NAMALWA (cell line): ENCODE measurements at regions not wholly inside any gene's neighbourhood (a gene's known extent, or its start where the extent isn't known, plus 50 kb on each side); places are given as distances from the start of the nearest gene placed in this dataset.

ENCODE experiments used
- DNase-seq: peaks from one replicate; pipeline ENCODE4 v3.0.0-alpha.2; 2015; ENCODE audit warnings: low spot score

DNA sequence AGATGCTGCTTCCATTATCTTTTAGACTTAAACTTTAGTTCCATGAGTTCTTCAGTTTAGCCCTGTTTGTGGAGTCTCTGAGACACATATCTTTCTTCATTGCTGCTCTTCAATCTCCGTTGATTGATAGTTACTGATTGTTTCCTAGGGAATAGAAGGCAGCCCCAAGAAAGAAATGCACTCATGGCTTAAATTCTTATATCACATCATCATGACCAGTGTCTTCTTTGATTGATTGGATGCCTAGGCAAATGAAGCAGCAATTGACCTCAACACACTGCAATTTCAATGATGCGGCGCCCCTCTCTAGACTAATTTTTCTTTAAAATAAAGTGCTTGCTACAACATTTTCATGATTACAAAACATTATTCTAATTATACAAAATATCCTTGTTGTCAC, 576.5 kb upstream of the VSTM2A start:
- no peak for DNase-seq

DNA sequence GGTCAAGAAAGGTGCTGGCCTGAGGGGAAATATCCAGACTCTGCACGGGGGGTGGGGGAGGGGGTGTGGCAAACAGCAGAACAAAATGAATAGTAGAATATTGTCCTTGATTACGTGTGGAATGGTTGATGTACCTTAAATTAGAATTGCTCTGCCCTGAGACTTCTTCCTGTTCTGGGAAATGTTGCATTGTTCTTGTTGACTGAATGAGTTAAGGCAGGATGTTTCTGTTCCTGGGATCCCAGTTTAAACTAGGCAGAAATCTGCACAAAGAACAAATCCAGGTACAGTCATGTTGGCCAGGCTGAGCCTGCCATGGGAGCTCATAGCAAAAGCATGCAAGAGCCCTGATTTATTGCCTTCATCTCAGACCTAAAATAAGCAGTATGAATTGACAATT, 558.7 kb upstream of the VSTM2A start:
- no peak for DNase-seq

DNA sequence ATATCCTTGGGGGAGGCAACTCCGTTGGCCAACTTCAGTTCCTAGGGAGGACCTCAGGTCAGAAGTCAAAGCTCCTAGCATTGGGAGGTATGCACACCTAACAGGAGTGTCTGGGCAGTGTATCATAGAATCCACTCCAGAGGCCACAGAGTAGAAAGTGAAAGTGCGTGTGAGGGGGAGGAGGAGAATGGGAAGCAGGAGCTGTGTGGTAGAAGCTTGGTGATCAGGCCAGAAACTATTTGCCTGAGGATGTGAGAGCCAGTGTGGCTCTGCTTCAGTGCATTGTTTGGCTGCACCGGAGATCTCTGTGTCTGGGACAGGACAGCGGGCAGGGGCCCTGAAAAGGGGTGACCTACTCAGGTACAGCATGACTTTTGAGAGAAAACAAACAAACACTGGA, 557.4 kb upstream of the VSTM2A start:
- DNase-seq: no peak

DNA sequence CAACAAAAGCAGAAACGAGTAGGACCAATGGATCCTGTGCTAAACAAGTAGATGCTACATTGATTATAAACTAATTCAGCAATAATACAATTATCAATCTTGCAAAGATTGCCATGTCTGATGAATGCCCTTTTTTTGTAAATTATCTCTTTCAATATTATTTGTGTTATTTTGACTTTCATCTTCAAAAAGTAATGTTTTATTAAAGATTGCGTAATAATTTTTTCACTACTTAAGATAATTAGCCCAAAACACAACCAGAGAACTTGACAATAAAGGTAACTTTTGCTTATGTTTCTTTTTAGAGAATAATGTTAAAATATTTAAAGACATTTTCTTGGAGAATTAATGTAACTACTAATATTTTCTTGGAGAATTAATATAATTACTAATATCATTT, 553.8 kb upstream of the VSTM2A start:
- no peak for DNase-seq

DNA sequence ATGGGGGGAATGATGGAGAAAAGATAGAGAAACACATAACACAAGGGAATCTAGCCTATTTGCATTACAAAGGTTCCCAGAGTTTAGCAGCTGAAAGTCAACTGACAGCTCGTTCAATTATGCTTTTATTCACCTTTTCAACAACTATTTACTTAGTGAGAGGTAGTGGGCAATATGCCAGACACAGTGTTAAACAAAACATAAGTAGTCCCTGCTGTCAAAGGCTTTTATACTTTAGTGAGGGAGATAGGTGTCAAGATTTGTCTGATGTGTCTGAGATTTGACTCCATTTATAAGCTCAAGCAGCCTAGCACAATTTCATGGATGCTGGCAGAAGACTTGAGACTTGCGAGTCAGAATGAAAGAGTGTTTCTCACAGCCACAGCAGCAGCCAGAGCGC, 549.0 kb upstream of the VSTM2A start:
- no peak for DNase-seq

DNA sequence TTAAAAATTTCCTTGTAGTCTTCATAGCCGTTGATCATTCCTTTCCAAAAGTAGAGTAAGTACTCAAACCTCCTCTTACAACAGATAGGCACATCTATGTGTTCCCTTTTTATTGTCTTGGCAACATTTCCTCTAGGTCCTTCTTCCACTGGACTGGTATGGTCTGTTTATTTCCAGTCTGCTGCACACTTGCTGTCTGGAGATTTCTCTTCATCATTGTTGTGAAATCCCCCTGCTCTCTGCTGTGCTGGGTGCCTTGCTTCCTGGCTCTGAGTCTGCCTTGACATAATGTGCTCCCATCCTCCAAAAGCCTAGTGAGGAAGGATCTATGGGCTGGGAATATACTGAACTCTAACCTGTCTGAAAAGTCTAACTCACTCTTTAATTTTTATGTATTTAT, 545.3 kb upstream of the VSTM2A start:
- no peak for DNase-seq

DNA sequence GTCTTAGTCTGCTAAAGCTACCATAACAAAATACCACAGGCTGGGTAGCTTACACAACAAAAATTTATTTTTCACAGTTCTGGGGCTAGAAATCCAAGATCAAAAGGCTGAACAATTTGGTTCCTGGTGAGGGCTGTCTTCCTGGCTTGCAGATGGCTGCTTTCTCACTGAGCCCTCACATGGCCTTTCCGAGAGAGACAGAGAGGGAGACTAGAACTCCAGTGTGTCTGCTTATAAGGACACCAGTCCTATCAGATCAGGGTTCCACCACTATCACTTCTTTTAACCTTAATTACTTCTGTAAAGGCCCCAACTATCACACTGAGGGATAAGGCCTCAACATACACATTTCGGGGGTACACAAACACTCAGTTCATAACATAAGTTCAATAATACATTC, 527.4 kb upstream of the VSTM2A start:
- DNase-seq: no peak

DNA sequence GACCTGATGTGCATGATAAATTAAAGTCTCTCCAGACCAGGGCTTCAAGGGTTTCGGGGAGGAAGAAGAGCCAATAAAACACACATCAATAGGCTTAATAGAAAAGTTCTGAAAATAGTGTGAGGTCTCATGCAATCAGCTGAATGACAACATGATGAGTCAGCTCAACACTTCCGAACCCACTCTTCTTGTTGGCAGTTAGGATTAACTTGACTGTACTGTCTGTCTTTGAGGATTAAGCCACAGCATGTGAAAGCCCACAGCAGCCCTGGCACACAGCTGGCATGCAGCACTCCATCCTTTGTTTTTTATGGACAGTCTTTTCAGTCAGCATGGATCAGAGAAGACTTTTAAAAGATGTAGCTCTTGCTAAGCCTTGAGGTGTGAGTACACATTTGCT, 526.9 kb upstream of the VSTM2A start:
- no peak for DNase-seq

DNA sequence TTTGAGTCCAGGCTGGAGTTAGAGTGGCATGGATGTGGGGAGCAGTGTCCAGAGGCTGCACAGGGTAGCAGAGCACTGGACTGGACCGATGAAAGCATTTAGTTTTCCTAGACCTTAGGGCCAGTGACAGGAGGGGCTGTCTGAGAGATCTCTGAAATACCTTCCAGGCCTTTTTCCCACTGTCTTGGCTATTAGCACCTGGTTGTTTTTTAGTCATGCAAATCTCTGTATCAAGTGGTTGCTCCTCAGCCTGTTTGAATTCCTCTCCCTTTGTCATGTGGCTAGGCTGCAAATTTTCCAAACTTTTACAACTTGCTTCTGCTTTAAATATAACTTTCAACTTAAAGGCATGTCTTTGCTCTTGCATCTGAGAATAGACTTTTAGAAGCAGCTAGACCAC, 504.3 kb upstream of the VSTM2A start:
- DNase-seq: no peak

DNA sequence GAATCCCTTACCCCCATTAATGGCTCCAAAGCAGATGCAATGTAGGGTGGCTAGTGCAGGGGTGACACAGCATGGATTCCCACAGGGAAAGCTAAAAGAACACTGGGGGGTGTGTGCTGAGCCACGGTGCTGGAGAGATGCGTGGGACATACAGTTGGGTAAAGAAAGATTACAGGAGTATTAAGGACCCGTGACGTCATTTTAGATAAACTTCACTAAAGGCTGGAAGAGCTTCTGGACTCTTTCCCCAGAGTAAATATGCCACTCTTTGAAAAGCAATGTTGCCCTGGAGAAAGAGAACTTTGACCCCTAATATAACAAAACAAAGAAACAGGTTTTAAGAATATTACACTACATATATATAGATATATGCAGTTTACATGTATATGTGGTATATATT, 481.5 kb upstream of the VSTM2A start:
- DNase-seq: no peak

DNA sequence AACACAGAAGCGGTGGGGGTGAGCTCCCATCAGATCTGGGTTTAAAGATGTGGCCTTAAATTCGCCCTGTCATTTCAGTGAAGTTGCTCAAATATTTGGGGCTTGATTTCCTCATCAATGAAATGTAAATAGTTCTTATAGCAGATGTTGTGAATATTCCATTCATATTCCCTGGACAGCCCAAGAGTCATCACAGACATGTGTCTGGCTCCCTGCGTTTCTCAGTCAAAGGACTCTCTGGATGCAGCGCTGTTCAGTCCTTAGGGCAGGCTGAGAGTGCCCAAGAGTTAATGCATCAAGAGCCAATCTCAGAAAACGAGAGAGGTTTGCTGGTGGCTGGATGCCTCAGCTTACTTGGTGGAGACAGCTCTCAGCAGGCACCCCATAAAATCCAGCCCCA, 475.5 kb upstream of the VSTM2A start:
- DNase-seq: no peak

DNA sequence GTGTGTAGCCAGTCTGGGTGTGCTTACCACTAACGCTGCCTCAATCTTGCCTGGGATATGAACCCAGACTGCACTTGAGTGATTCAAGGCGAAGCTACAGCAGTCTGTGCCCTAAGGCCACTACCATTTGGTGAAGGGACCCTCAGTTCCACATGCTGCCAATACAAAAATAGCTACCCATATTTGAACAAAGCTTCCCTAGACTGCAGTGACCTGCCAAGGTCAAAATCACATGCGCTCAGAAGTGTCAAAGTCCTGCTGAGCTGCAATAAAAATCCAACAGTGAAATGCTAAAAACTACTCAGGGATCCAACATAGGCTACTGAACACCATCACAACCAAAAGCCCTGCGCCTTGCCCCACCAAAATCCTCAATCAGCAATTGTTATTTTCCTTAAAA, 472.3 kb upstream of the VSTM2A start:
- DNase-seq: no peak

DNA sequence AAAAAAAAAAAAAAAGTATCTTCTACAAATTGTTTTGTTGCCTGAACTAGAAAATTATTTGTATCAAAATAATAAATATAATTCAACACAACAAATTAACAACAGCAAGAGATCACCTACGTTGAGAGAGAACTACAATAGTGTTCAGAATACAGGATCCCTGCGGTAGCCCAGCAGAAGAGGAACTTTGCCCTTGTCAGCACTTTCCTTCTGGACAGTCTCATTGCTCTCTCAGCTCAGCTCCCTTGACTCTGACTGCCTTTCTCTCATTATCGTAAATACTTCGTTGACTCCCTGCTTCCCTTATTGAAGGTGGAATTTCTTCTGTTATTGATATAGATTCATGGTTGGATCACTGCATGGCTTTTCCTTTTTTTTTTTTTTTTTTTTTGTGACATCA, 469.5 kb upstream of the VSTM2A start:
- no peak for DNase-seq

DNA sequence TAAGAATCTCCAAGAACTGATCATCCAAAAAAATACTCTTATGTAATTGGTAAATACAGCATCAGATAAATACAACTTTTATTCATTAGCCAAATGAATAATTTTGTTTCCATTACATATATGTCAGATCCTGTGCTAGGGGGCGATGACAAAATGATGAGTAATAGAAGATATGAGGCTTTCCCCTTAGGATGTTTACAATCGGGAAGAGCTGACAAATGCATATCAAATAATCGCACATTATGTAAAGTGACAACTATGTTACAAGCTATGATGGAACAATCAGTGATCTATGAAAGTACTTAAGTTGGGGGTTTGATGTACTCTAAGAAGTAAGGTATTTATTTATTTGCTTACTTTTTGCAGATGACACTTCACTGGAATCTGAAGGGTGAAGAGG, 465.6 kb upstream of the VSTM2A start:
- no peak for DNase-seq

DNA sequence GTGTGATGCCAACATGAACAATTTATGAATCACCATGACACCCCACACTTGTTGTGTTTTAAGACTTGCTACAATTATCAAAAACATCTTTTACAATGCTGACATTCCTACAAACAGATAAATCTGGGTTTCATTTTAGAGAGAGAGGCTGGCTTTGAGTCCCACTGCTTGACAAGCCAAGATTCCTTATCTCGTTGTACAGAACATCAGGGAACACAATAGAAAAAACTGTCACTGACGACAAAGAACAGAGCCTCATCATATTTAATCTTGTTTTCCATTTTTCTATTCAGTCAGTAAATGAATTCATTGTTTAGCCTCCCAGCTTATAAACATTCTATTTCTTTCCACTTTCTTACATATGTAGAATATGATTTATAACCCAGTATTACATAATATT, 461.6 kb upstream of the VSTM2A start:
- no peak for DNase-seq

DNA sequence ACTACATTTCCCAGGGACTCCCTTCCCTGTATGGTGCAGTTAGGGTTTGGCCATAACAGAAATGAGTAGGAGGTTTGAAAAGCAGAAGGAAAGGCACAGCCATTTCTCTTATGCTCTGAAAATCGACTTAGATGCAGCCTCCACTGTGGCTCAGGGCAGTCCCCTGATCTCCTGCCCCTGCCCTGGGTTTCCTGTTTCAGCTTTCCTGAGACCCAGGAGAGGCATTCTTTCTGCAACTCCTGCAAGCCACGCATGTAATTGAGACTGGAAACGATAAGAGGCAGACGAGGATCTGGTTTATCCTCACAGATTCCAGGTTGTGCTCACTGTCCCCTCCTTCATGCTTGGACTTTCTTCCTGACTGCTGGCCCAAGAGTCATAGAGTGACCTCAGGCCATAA, 461.2 kb upstream of the VSTM2A start:
- DNase-seq: no peak

DNA sequence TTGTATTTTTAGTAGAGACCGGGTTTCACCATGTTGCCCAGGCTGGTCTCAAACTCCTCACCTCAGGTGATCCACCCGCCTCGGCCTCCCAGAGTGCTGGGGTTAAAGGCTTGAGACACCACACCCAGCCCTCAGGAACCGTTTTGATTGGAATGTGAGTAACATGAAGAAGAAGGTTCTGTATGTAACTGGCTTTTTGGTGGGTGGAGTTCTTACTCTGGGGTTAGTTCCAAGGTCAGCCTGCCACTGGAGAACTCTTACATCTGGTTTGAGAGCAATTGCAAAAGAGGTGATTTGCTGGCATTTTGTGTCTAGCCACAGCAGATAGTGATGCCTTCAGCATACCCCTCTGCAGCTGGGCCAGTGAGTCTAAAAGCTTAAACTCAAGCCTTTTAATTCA, 457.8 kb upstream of the VSTM2A start:
- DNase-seq: no peak

DNA sequence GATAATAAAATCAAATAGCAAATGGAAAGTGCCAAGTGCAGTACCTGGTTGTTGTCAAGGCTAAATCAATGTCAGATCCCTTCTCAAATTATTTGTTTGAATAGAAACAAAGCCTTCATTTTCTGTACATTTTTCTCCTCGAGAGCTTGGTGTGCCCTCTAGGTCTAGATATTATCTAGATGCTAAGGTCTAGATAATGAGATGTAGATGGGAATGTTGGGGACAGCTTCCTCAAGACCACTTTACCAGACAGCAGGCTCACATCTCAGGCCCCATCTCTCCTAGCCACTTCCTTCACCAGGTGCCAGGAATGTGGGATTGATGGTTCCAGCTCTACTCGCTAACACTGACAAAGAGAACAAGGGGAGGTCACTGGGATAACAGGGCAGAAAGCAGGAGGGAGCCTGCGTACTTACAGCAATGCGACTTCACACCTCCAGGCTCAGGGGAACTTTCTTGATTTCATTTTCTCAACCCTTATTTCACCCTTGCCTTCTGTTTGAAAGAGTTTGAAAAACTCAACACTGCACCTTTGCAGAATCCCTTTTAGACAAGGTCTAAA, 451.4 kb upstream of the VSTM2A start:
- DNase-seq: no peak

DNA sequence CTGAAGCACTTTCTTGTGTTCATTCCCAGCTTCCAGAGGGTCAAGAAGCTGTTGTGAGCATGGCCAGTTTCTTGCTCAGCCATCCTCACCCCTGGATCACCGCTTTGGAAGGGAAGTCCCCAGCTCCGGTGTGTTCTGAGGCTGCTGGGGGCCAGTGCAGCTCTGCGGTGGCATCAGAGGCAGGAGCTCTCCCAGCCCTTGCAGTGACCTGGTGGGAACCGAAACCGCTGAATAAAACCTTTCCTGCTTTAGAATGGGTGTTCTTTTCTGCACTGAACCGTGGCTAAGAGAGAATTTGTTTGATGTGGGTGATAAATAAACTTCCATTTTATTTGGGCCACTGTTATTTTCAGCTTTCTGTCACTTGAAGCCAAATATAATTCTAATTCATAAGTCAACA, 450.9 kb upstream of the VSTM2A start:
- peak; percentile 41 for DNase-seq

DNA sequence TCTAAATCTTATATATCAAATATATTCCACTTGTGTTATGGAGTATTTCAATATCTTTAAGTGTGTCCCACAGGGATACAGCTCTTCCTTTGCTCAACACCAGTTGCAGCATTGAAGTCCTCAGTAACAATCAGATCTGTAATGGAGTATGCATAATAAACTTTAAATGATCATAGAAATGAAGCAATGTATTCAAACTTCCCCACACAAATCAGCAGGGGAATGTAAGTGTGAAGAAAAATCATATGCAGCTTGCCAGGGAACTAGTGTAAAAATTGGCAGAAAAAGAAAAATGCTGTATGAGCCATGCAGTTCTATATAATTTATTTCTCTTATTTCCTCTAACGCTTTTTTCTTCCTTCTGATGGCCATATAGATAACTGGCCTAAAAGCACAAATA, 444.3 kb upstream of the VSTM2A start:
- DNase-seq: no peak

DNA sequence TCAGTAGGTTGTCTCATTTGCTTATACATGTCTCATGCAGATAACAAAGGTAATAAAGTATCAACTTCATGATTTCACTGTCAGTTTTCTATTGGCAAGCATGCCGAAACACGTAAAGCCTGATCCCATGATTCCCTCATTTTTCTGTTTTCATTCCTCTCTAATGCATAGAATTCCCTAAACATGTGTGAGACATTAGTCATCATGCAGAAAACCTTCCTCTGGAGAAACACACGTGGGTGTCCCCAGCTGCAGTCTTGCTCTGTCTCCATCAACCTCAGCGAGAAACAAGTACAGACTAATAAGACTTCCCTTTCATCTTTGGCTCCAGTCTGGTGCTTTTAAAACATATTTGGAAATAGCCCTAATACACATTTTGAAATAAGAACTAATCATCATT, 432.7 kb upstream of the VSTM2A start:
- no peak for DNase-seq

DNA sequence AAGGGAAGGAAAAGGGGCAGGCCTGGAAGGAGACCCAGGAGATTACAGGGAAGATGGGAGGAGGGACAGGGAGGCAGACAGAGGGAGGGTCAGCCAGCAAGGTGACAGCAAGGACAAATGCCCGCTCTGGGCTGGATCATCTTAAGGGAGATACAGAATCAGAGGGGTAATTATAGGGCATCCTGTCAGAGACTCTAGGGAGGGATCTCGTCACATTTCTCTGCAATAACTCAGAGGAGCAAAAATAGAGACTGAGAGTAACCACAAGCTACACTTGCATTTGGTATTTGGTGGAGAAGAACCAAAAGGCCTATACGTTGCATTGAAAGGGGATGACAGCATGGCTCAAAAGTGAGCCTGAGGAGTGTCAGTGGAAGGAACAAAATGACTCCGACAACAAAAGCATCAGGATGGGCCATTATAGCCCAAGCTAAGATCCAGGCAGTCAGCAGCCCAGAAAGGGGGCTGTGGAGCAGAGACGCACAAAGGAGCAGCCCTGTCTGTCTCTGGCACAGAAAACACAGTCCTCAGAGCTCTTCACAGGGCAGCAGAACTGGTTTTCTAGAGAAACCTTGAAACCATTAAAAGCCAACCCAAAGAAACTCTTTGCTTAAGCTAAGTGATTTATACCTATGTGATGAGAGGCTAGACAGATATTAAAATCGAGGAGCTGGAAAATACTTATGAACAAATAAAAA, 430.2 kb upstream of the VSTM2A start:
- no peak for DNase-seq

DNA sequence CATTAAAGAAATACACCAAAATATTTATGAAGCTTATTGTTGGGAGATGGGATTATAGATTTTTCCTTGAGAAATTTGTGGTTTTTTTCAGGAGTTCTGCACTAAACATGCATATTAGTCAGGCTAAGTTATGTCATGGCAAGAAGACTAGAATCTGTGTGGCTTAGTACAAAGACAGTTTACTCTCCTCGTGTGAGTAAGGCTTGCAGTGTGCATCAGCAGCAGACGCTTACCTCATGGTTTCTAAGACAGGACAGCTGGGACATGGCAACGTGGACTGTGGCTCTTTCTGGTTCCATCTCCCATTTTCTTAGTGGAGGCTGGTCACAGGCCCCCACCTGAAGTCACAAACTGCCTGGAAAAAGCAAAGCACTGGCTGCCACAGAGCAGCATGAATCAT, 429.6 kb upstream of the VSTM2A start:
- DNase-seq: no peak

DNA sequence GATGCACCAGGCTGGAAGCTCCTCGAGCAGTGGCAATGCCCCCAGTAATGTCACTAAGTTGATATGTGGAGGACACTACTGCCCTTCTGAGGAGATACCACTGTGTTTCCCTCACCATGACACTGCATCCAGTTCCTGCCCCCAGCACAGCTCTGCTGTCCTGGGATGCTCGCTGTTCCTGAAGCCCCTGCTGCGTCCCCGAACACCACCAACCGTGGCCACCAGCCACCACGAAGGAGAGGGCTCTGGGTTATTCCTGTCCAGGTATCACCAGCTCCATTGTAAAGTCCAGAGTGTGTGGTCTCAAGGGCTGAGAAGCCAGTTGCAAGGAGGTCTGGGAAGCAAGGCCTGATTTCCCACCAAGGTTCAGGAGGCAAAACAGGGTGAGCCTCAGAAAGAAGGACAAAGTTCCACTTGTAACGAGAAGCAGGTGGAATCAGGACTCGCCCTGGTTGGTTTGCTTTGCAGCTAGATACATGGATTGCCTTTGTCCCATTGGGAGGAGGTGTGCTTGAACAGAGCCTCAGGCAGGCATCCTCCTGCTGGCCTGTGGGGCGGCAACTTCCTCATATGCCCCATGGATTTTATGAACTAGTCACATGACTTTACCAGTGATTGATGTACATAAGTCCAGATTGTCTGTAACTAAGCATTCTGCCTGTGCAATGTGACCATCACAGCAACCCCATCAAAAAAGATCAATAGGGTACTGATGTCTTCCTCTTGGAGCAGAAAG, 427.0 kb upstream of the VSTM2A start:
- DNase-seq: no peak
